ENCODE measurements at regions not wholly inside any gene's neighbourhood (a gene's known extent, or its start where the extent isn't known, plus 50 kb on each side); places are given as distances from the start of the nearest gene placed in this dataset.

- TF ChIP-seq REST (IDR thresholded peaks at IDR 0.05; ENCODE audit: insufficient read depth in 1 of 2, low read depth in 2 of 2, low read length in 2 of 2) (no peak), TAF1 (IDR thresholded peaks at IDR 0.05; ENCODE audit: borderline replicate concordance, insufficient read depth, low read length) (no peak), SIN3A (IDR thresholded peaks at IDR 0.05; ENCODE audit: borderline replicate concordance, insufficient read depth, low read length) (no peak), POLR2AphosphoS5 (IDR thresholded peaks at IDR 0.05; ENCODE audit: low read depth, low read length) (no peak), FOXP2 (optimal IDR thresholded peaks at IDR 0.05; ENCODE audit: borderline replicate concordance, extremely low read depth, extremely low read length, insufficient read depth) (no peak)
Observed at GRCh38 chr15:96878129-96878528, 547.6 kb downstream of the NR2F2 start.

- no peak for TF ChIP-seq SIN3A (IDR thresholded peaks at IDR 0.05; ENCODE audit: borderline replicate concordance, insufficient read depth, low read length)
- no peak for TF ChIP-seq REST (IDR thresholded peaks at IDR 0.05; ENCODE audit: insufficient read depth in 1 of 2, low read depth in 2 of 2, low read length in 2 of 2)
- TF ChIP-seq POLR2AphosphoS5 (IDR thresholded peaks at IDR 0.05; ENCODE audit: low read depth, low read length): no peak
- no peak for TF ChIP-seq TAF1 (IDR thresholded peaks at IDR 0.05; ENCODE audit: borderline replicate concordance, insufficient read depth, low read length)
- TF ChIP-seq FOXP2 (optimal IDR thresholded peaks at IDR 0.05; ENCODE audit: borderline replicate concordance, extremely low read depth, extremely low read length, insufficient read depth): no peak
Observed at GRCh38 chr15:96882121-96882772, 551.7 kb downstream of the NR2F2 start.

GRCh38 chr15:96887730-96888129 lies 557.2 kb downstream of the NR2F2 start:
- TF ChIP-seq SIN3A (IDR thresholded peaks at IDR 0.05; ENCODE audit: borderline replicate concordance, insufficient read depth, low read length): no peak
- no peak for TF ChIP-seq POLR2AphosphoS5 (IDR thresholded peaks at IDR 0.05; ENCODE audit: low read depth, low read length)
- TF ChIP-seq REST (IDR thresholded peaks at IDR 0.05; ENCODE audit: insufficient read depth in 1 of 2, low read depth in 2 of 2, low read length in 2 of 2): no peak
- TF ChIP-seq TAF1 (IDR thresholded peaks at IDR 0.05; ENCODE audit: borderline replicate concordance, insufficient read depth, low read length): no peak
- no peak for TF ChIP-seq FOXP2 (optimal IDR thresholded peaks at IDR 0.05; ENCODE audit: borderline replicate concordance, extremely low read depth, extremely low read length, insufficient read depth)

- TF ChIP-seq TAF1 (IDR thresholded peaks at IDR 0.05; ENCODE audit: borderline replicate concordance, insufficient read depth, low read length) (no peak), POLR2AphosphoS5 (IDR thresholded peaks at IDR 0.05; ENCODE audit: low read depth, low read length) (no peak), FOXP2 (optimal IDR thresholded peaks at IDR 0.05; ENCODE audit: borderline replicate concordance, extremely low read depth, extremely low read length, insufficient read depth) (no peak), REST (IDR thresholded peaks at IDR 0.05; ENCODE audit: insufficient read depth in 1 of 2, low read depth in 2 of 2, low read length in 2 of 2) (no peak), SIN3A (IDR thresholded peaks at IDR 0.05; ENCODE audit: borderline replicate concordance, insufficient read depth, low read length) (no peak)
Observed at GRCh38 chr15:96888764-96889163, 558.3 kb downstream of the NR2F2 start.

Measured in PFSK-1 (cell line).